ENCODE measurements at regions not wholly inside any gene's neighbourhood (a gene's known extent, or its start where the extent isn't known, plus 50 kb on each side); places are given as distances from the start of the nearest gene placed in this dataset.

DNA sequence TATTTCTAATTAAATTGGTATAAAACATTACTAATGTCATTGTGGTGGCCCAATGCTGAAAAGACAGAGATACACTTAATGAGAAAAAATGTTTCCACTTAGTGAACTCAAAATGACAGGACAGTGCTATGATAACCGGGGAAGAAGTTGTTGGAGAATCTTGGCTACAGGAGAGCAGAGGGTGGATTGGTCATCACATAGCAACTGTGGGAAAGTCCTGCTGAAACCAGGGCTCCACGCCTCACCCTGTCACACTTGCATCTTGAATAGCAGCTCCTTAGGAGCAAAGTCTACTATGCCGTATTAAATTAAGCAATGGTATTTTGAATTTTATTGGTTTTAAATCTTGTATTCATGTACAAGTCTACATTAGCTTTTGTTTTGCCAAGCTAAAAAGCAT, 225.5 kb downstream of the KLF6 start:
- H3K27ac ChIP-seq (ENCODE audit: insufficient read depth, low read depth, low read length) = no peak overlapping the region
- H2AFZ ChIP-seq (ENCODE audit: low read depth, low read length) = no peak overlapping the region
- ChIA-PET POLR2A (no interaction called here), CTCF (interaction anchor here (1.1 kb wide), 1 partner anchor 73 kb away, joined by 3 read pairs; no protein-coding TSS in a partner anchor)
- H3K27me3 ChIP-seq (ENCODE audit: control insufficient read depth in 2 of 2, insufficient read depth in 2 of 2, low read length in 2 of 2) = no peaks in the 10 kb centered on the region
- FAIRE-seq = no peak
- H3K9ac ChIP-seq (replicated peaks; ENCODE audit: extremely low read depth, insufficient read depth, low read length) = no peak overlapping the region
- dilution Hi-C loops (cut with MboI; ENCODE audit: extremely low pct_ligation_motif_present, low sequenced_read_pairs) (no loop called here), intact Hi-C loops (cut with micrococcal nuclease) (no loop called here)
- DNase-seq (ENCODE audit: low read depth, low spot score) = no peak
- no peak for TF ChIP-seq MYC (IDR thresholded peaks at IDR 0.05; ENCODE audit: low read depth, low read length)
- TF ChIP-seq POLR2A (IDR thresholded peaks at IDR 0.05; ENCODE audit: low read depth, low read length) = no peak
- TF ChIP-seq GATA2 (IDR thresholded peaks at IDR 0.05; ENCODE audit: insufficient read depth, insufficient read length, low read depth, low read length) = no peak
- no peak for TF ChIP-seq EZH2 (IDR thresholded peaks at IDR 0.05; ENCODE audit: borderline replicate concordance, low read depth, low read length, severe bottlenecking)
- no peak for TF ChIP-seq POLR2AphosphoS5 (IDR thresholded peaks at IDR 0.05; ENCODE audit: insufficient read depth, low read depth, low read length)
- TF ChIP-seq, protein P1, sequence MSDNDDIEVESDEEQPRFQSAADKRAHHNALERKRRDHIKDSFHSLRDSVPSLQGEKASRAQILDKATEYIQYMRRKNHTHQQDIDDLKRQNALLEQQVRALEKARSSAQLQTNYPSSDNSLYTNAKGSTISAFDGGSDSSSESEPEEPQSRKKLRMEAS (IDR thresholded peaks at IDR 0.05; ENCODE audit: insufficient read depth, insufficient read length) = no peak
- TF ChIP-seq CTCF (IDR thresholded peaks at IDR 0.05; ENCODE audit: extremely low read depth in 1 of 2, insufficient read depth in 1 of 2, low read depth in 1 of 2, low read length in 2 of 2) = no peak
- no peak for TF ChIP-seq JUN (IDR thresholded peaks at IDR 0.05; ENCODE audit: borderline replicate concordance, insufficient read depth, insufficient read length, low read depth)
- no peak for TF ChIP-seq FOS (IDR thresholded peaks at IDR 0.05; ENCODE audit: borderline replicate concordance, insufficient read depth, low read length)
- H3K9me3 ChIP-seq (replicated peaks; ENCODE audit: control insufficient read depth, insufficient read depth, low read length) = no peaks in the 10 kb centered on the region
- H3K36me3 ChIP-seq (ENCODE audit: control insufficient read depth in 2 of 2, extremely low read depth in 1 of 2, insufficient read depth in 2 of 2, low read length in 2 of 2) = no peaks in the 10 kb centered on the region
- H3K4me1 ChIP-seq (ENCODE audit: control insufficient read depth, extremely low read depth, insufficient read depth, low read length) = no peaks in the 10 kb centered on the region
- H3K79me2 ChIP-seq (ENCODE audit: control insufficient read depth, insufficient read depth, low read length) = no peaks in the 10 kb centered on the region
- H3K4me3 ChIP-seq (replicated peaks in 1 of 3; ENCODE audit: insufficient read depth in 1 of 3, low read depth in 1 of 3, low read length in 3 of 3) = no peak overlapping the region
- H3K9me1 ChIP-seq (replicated peaks; ENCODE audit: control insufficient read depth, extremely low read depth, insufficient read depth, low read length) = no peaks in the 10 kb centered on the region
- BruUV-seq (replicated peaks) = no TSS peak
- no peak overlapping the region for H3K4me2 ChIP-seq (ENCODE audit: insufficient read depth, low read length)
- H4K20me1 ChIP-seq (replicated peaks; ENCODE audit: control insufficient read depth, extremely low read depth, insufficient read depth, low read length) = no peaks in the 10 kb centered on the region
